ENCODE measurements at regions not wholly inside any gene's neighbourhood (a gene's known extent, or its start where the extent isn't known, plus 50 kb on each side); places are given as distances from the start of the nearest gene placed in this dataset.

DNA sequence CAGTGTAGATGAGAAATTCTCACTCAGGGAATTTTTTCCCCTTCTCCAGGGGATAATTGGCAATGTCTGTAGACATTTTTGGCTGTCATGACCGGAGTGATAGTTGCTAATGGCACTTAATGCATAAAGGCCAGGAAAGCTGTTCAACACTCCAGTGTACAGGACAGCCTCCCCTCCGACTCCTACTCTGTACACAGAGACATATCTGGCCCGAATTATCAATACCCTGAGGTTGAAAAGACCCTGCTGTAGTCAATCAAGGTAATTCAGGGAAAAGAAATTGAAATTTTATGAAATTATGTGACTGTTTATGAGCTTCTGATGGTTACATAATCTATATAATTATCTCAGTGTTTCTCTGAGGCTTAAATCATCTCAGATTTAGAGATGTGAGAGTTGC, 720.7 kb downstream of the OLFM4 start:
- H3K36me3 ChIP-seq, result no peaks in the 10 kb centered on the region
- H3K4me3 ChIP-seq, result no peak overlapping the region
- H3K9me3 ChIP-seq (replicated peaks in 1 of 11), result no peaks in the 10 kb centered on the region
- H3K27me3 ChIP-seq, result no peaks in the 10 kb centered on the region
- TF ChIP-seq Cebpa-rat (IDR thresholded peaks at IDR 0.05), result no peak
- H3K4me2 ChIP-seq, result no peak overlapping the region
- H3K9ac ChIP-seq, result no peak overlapping the region
- no peaks in the 10 kb centered on the region for H3K4me1 ChIP-seq
- H3K27ac ChIP-seq, result no peak overlapping the region
- H4K20me1 ChIP-seq, result no peaks in the 10 kb centered on the region

DNA sequence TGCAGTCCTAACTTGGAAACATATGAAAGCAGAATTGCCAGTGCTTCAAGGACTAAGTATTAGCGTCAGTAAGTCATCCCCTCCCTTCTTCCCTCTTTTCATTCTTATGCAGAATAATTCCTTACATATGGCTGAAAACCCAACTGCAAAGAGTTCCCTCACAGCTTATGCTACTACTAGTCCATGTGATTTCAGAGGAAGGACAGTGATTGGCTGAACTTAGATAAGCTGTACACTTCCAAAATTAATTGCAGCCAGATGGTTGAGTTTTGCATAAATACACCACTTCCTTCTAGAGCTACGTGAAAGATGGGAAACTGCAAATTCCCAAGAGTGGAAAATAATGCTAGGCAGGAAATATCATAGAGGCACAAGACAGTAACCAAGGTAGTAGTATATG, 730.4 kb downstream of the OLFM4 start:
- Histone ChIP-seq H3K9ac (no peak overlapping the region), H3K9me3 (replicated peaks in 1 of 11) (peaks cover 0 to 11% (median 3%) of the 10 kb centered on the region in 11 experiments; a peak in 5 of 22 replicates), H3K27ac (no peak overlapping the region), H3K4me3 (no peak overlapping the region), H4K20me1 (no peaks in the 10 kb centered on the region), H3K4me1 (peaks cover 0 to 16% (median 10%) of the 10 kb centered on the region in 10 experiments; a peak in 15 of 20 replicates), H3K36me3 (no peaks in the 10 kb centered on the region), H3K4me2 (peak overlapping the region in 9 of 11 experiments; percentile 14 to 71 (median 43); a peak in 14 of 22 replicates), H3K27me3 (no peaks in the 10 kb centered on the region)
- no peak for TF ChIP-seq Cebpa-rat (IDR thresholded peaks at IDR 0.05)

DNA sequence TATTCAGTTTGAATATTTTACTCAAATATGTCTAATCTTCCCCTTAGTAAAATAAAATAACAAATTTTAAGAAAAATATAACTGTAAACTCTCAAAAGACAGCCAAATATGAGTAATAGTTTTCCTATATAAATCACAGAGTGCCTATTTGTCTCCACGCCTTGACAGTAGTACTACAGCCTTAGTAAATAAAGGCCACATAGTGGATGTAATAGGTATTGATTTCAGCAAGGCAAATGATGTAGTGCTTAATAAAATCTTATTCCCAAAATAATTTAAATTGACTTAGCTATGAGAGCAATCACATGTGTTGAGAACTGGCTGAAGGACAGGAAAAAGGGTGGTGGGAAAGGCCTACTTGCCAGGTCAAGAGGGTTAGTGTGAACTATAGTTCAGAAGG, 747.2 kb downstream of the OLFM4 start:
- Histone ChIP-seq H3K9me3 (replicated peaks in 1 of 11) (peaks cover 0 to 7% (median 0%) of the 10 kb centered on the region in 11 experiments; a peak in 3 of 22 replicates), H3K36me3 (no peaks in the 10 kb centered on the region), H3K27me3 (no peaks in the 10 kb centered on the region), H3K4me3 (no peak overlapping the region), H3K4me2 (no peak overlapping the region), H3K27ac (no peak overlapping the region), H3K4me1 (no peaks in the 10 kb centered on the region), H3K9ac (no peak overlapping the region), H4K20me1 (no peaks in the 10 kb centered on the region)
- no peak for TF ChIP-seq Cebpa-rat (IDR thresholded peaks at IDR 0.05)

DNA sequence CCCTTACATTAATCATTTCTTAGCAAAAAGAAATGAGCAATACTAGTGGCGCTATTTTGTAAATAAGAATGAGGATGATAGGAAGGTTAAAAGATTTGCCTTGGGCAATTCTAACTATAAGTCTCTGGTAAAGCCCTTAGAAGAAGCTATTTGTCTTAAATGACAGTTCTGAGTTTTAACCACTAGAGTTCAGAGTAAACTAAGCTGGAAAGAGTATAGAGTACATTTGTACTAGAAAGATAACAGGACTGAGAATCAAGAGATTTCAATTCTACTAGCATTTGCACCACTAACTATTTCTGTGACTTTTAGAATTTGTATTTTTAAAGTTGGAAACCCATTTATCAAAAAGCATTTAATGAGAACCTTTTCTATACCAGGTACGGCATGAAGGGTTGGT, 750.3 kb downstream of the OLFM4 start:
- H4K20me1 ChIP-seq, result no peaks in the 10 kb centered on the region
- no peak overlapping the region for H3K27ac ChIP-seq
- no peak overlapping the region for H3K4me3 ChIP-seq
- H3K4me2 ChIP-seq, result no peak overlapping the region
- no peaks in the 10 kb centered on the region for H3K27me3 ChIP-seq
- H3K36me3 ChIP-seq, result no peaks in the 10 kb centered on the region
- TF ChIP-seq Cebpa-rat (IDR thresholded peaks at IDR 0.05), result no peak
- no peaks in the 10 kb centered on the region for H3K9me3 ChIP-seq (replicated peaks in 1 of 11)
- peaks cover 0 to 4% (median 0%) of the 10 kb centered on the region in 10 experiments; a peak in 2 of 20 replicates for H3K4me1 ChIP-seq
- no peak overlapping the region for H3K9ac ChIP-seq

DNA sequence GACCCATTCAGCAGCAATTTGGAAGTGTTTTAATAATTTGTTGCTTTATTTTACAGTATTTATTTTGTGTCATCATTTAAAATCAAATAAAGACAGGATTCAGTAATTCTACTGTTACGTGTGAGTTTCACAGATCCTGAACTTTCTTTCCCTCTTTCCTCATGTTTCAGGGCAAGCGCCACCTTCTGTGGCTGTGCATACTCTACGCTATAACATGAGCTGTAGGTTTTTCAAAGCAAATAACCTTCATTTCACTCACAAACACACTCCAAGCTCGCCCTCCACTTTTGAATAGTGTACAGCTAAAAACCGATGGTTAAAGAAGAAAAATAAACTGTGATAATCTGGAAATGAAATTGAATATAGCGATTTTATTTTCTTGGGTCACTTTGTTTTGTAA, 753.3 kb downstream of the OLFM4 start:
- Histone ChIP-seq H3K27me3 (no peaks in the 10 kb centered on the region), H3K4me3 (no peak overlapping the region), H3K27ac (no peak overlapping the region), H3K9me3 (replicated peaks in 1 of 11) (no peaks in the 10 kb centered on the region), H3K4me1 (peaks cover 0 to 5% (median 0%) of the 10 kb centered on the region in 10 experiments; a peak in 2 of 20 replicates), H3K4me2 (no peak overlapping the region), H3K9ac (no peak overlapping the region), H4K20me1 (no peaks in the 10 kb centered on the region), H3K36me3 (no peaks in the 10 kb centered on the region)
- no peak for TF ChIP-seq Cebpa-rat (IDR thresholded peaks at IDR 0.05)

DNA sequence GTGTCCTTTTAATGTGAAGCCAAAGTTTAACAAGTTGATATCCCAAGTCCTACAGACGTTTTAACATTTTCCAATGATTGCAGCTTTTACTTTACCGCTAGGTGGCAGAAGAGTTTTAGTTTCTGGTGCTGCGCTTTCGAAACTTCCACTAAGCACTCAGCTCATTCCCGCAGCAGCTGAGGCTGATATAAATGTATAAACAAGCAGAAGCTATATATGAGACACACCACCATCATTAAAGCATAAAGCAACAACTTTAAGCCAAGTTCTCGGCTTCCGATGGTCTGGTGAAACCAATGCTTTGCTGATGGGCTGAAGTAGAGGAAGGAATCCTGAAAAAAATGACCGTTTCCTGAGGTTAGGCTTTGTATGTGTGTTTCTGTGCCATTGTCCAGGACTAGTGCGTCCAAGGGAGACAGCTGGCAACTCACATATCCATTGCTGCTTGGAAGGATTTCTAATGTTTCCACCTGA, 753.9 kb downstream of the OLFM4 start:
- no peak overlapping the region; a peak in 1 of 22 replicates for H3K9ac ChIP-seq
- H3K9me3 ChIP-seq (replicated peaks in 1 of 11), result no peaks in the 10 kb centered on the region
- H3K36me3 ChIP-seq, result no peaks in the 10 kb centered on the region
- no peak for TF ChIP-seq Cebpa-rat (IDR thresholded peaks at IDR 0.05)
- peak overlapping the region in 10 of 11 experiments; percentile 6 to 72 (median 42); a peak in 14 of 22 replicates for H3K4me2 ChIP-seq
- H3K4me3 ChIP-seq, result peak overlapping the region in 2 of 10 experiments; percentile 23 to 32; a peak in 2 of 20 replicates
- H4K20me1 ChIP-seq, result no peaks in the 10 kb centered on the region
- H3K4me1 ChIP-seq, result peaks cover 0 to 5% (median 0%) of the 10 kb centered on the region in 10 experiments; a peak in 2 of 20 replicates
- H3K27me3 ChIP-seq, result no peaks in the 10 kb centered on the region
- no peak overlapping the region for H3K27ac ChIP-seq

DNA sequence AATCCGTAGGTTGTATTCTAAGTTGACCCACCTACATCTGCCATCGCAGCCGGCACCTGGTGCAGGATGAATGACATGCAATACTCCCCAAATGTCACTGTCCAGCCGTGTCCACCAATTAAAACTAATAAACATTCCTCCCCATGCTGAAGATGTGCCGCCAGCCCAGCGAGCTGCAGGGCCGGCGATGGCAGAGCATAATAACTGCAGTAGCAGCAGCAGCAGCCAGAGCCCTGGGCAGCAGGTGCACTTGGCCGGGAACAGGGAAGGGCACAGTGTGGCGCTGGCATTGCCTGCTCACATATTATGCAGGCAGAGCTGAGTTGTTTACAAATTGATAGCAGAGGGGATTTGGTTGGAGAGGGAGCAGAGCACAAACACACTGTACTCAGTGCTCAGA, 754.9 kb downstream of the OLFM4 start:
- Histone ChIP-seq H4K20me1 (no peaks in the 10 kb centered on the region), H3K27me3 (no peaks in the 10 kb centered on the region), H3K9me3 (replicated peaks in 1 of 11) (no peaks in the 10 kb centered on the region), H3K4me3 (no peak overlapping the region), H3K4me2 (no peak overlapping the region), H3K27ac (no peak overlapping the region), H3K4me1 (peaks cover 0 to 5% (median 0%) of the 10 kb centered on the region in 10 experiments; a peak in 2 of 20 replicates), H3K9ac (no peak overlapping the region), H3K36me3 (no peaks in the 10 kb centered on the region)
- no peak for TF ChIP-seq Cebpa-rat (IDR thresholded peaks at IDR 0.05)

DNA sequence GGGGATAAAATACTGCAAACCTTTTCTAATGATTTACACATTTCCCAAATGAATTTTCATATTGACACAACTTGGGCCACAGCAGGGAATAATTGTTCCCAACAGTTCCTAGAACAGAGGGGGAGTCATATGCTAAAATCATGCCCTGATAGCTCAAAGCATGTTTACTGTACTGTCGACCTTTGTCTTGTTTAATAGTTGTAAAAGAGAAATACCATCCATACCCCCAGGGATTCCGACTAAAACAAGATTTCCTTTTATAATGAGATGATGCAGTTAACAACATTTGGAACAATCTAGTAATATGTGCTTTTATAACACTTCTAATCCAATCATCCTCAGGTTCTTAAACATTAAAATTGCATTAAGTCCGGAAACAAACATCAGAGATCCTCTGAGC, 759.7 kb downstream of the OLFM4 start:
- Histone ChIP-seq H4K20me1 (no peaks in the 10 kb centered on the region), H3K4me1 (0 out of 20 replicates have a peak, but pooled peaks cover 0 to 5% (median 0%) of the 10 kb centered on the region in 10 experiments), H3K27me3 (no peaks in the 10 kb centered on the region), H3K9me3 (replicated peaks in 1 of 11) (no peaks in the 10 kb centered on the region), H3K9ac (no peak overlapping the region), H3K27ac (no peak overlapping the region), H3K36me3 (no peaks in the 10 kb centered on the region), H3K4me3 (no peak overlapping the region), H3K4me2 (no peak overlapping the region)
- TF ChIP-seq Cebpa-rat (IDR thresholded peaks at IDR 0.05), result no peak

DNA sequence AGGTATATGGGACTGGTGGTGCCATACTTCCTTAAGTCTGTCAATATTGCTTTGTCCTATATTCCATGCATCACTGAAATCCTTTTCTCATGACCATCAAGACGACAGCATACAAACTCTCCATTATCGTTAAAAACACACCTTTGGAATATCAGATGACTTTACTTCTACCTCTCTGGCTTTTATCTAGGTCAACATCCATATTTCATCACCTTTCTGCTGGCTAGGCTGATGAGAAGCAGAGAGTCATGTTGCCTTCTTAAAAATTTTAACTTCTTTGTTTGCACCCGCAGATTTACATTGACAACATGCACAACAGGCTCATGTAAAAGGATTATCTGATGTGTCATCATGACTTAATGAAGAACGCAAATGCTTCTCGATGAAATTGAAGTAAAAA, 771.4 kb downstream of the OLFM4 start:
- Histone ChIP-seq H3K27ac (no peak overlapping the region), H4K20me1 (no peaks in the 10 kb centered on the region), H3K4me1 (no peaks in the 10 kb centered on the region), H3K36me3 (no peaks in the 10 kb centered on the region), H3K27me3 (no peaks in the 10 kb centered on the region), H3K4me3 (no peak overlapping the region), H3K9ac (no peak overlapping the region), H3K9me3 (replicated peaks in 1 of 11) (peaks cover 0 to 5% (median 0%) of the 10 kb centered on the region in 11 experiments; a peak in 1 of 22 replicates), H3K4me2 (no peak overlapping the region)
- no peak for TF ChIP-seq Cebpa-rat (IDR thresholded peaks at IDR 0.05)

DNA sequence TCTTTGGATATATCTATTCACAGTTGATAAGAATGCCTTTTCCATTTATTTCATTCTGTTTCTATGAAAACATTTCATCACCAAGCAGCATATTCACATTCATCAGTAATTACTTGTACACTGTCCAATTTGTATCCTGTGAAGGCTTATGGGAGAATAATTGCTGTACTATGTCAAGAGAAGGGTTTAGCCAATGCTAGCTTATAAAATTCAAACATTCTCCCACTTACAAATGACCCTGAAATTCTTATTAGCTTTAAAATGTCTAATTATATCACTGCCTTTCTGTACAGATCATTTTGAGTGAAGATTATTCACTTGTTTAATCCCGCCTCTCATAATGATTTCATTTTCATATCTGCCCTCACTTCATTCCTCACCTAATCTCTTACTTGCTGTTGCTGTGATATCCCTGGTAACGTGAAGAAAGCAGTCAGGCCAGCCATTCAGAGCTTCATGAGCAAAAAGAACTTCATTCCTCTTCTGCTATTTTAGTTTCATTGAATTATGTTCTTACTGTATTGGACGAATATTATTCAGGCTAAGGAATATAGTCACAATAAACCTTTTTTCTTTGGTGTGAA, 778.7 kb downstream of the OLFM4 start:
- Histone ChIP-seq H3K9ac (no peak overlapping the region), H3K4me2 (no peak overlapping the region), H3K27me3 (no peaks in the 10 kb centered on the region), H3K36me3 (no peaks in the 10 kb centered on the region), H3K4me3 (no peak overlapping the region), H3K4me1 (no peaks in the 10 kb centered on the region), H3K27ac (no peak overlapping the region), H4K20me1 (no peaks in the 10 kb centered on the region), H3K9me3 (replicated peaks in 1 of 11) (peaks cover 0 to 5% (median 0%) of the 10 kb centered on the region in 11 experiments; a peak in 1 of 22 replicates)
- no peak for TF ChIP-seq Cebpa-rat (IDR thresholded peaks at IDR 0.05)

Data from BLaER1 treated with 17β-estradiol and CSF1 and Interleukin-3, amounts not matched to agents 10 nM and 100 nM (cell line).